RPMI8226 (cell line): ENCODE measurements at regions not wholly inside any gene's neighbourhood (a gene's known extent, or its start where the extent isn't known, plus 50 kb on each side); places are given as distances from the start of the nearest gene placed in this dataset.
"Not testable (repeated sequence)": the region's sequence is repeated elsewhere in the genome, so short reads cannot be mapped to it uniquely, and the experiment has no call there.

ENCODE experiments used
- DNase-seq: peaks from one replicate; pipeline ENCODE4 v3.0.0-alpha.2; 2015

- DNase-seq: no peak
Measured at GRCh38 chr13:44746690-44747089, 170.6 kb upstream of the TSC22D1 start.

GRCh38 chr13:44744880-44745633, 168.9 kb upstream of the TSC22D1 start:
- DNase-seq: no peak

GRCh38 chr13:44739539-44739938, 163.4 kb upstream of the TSC22D1 start:
- DNase-seq: no peak

- no peak for DNase-seq
Measured at GRCh38 chr13:44739120-44739519, 163.0 kb upstream of the TSC22D1 start.

GRCh38 chr13:44738463-44738862, 162.3 kb upstream of the TSC22D1 start:
- no peak for DNase-seq

GRCh38 chr13:44735806-44736205, 159.7 kb upstream of the TSC22D1 start:
- DNase-seq: no peak

- DNase-seq: no peak
Measured at GRCh38 chr13:44734201-44734707, 158.1 kb upstream of the TSC22D1 start.

GRCh38 chr13:44732503-44733098, 156.5 kb upstream of the TSC22D1 start:
- DNase-seq: no peak

- DNase-seq: no peak
Measured at GRCh38 chr13:44730851-44731250, 154.7 kb upstream of the TSC22D1 start.

- no peak for DNase-seq
Measured at GRCh38 chr13:44730099-44730498, 154.0 kb upstream of the TSC22D1 start.

- not testable (repeated sequence) for DNase-seq
Measured at GRCh38 chr13:44727591-44727990, 151.5 kb upstream of the TSC22D1 start.

GRCh38 chr13:44726778-44727177, 150.6 kb upstream of the TSC22D1 start:
- no peak for DNase-seq

GRCh38 chr13:44726214-44726613, 150.1 kb upstream of the TSC22D1 start:
- no peak for DNase-seq

- DNase-seq: no peak
Measured at GRCh38 chr13:44719857-44720671, 143.9 kb upstream of the TSC22D1 start.

GRCh38 chr13:44718467-44718866, 142.3 kb upstream of the TSC22D1 start:
- DNase-seq: no peak

- no peak for DNase-seq
Measured at GRCh38 chr13:44715287-44716230, 139.4 kb upstream of the TSC22D1 start.

GRCh38 chr13:44713788-44714469, 137.8 kb upstream of the TSC22D1 start:
- no peak for DNase-seq

GRCh38 chr13:44711706-44712105, 135.6 kb upstream of the TSC22D1 start:
- DNase-seq: no peak

- no peak for DNase-seq
Measured at GRCh38 chr13:44710576-44710975, 134.4 kb upstream of the TSC22D1 start.

GRCh38 chr13:44704811-44705210, 128.7 kb upstream of the TSC22D1 start:
- not testable (repeated sequence) for DNase-seq

GRCh38 chr13:44703371-44703770, 127.2 kb upstream of the TSC22D1 start:
- no peak for DNase-seq

GRCh38 chr13:44698066-44698465, 121.9 kb upstream of the TSC22D1 start:
- no peak for DNase-seq
